GM23248 (cell line): ENCODE measurements at regions not wholly inside any gene's neighbourhood (a gene's known extent, or its start where the extent isn't known, plus 50 kb on each side); places are given as distances from the start of the nearest gene placed in this dataset.

Experiments used
- DNase-seq: peaks from one replicate; pipeline ENCODE4 v3.0.0-alpha.2; 2015
- H2AFZ ChIP-seq: fragments of 200-600 bp; sonication (generic); 2 replicates; pipeline ENCODE4 v1.6.1; 2016; ENCODE audit warnings: antibody characterized with exemption
- H3F3A ChIP-seq: fragments of 200-600 bp; sonication (generic); 2 replicates; pipeline ENCODE4 v1.6.1; 2016; ENCODE audit warnings: mild to moderate bottlenecking, antibody characterized with exemption, mixed run types; ENCODE audit not compliant: insufficient read depth
- H3K27ac ChIP-seq: fragments of 200-600 bp; sonication (generic); 2 replicates; pipeline ENCODE4 v1.5.1; 2016; ENCODE audit warnings: mild to moderate bottlenecking
- H3K27me3 ChIP-seq: fragments of 200-600 bp; sonication (generic); replicated peaks from 2 replicates; pipeline ENCODE4 v1.6.1; 2016; ENCODE audit warnings: mild to moderate bottlenecking; ENCODE audit not compliant: insufficient read depth
- H3K36me3 ChIP-seq: fragments of 200-600 bp; sonication (generic); 2 replicates; pipeline ENCODE4 v1.6.1; 2016; ENCODE audit warnings: low read depth, mild to moderate bottlenecking
- H3K4me1 ChIP-seq: fragments of 200-600 bp; sonication (generic); 2 replicates; pipeline ENCODE4 v1.6.1; 2016; ENCODE audit warnings: mild to moderate bottlenecking; ENCODE audit not compliant: insufficient read depth
- H3K4me2 ChIP-seq: fragments of 200-600 bp; sonication (generic); one replicate; pipeline ENCODE4 v1.6.1; 2016; ENCODE audit warnings: mild to moderate bottlenecking; ENCODE audit not compliant: unreplicated experiment
- H3K4me3 ChIP-seq: fragments of 200-600 bp; sonication (generic); 2 replicates; pipeline ENCODE4 v1.5.1; 2016; ENCODE audit warnings: mild to moderate bottlenecking
- H3K79me2 ChIP-seq: fragments of 200-600 bp; sonication (generic); 2 replicates; pipeline ENCODE4 v1.6.1; 2016; ENCODE audit warnings: mild to moderate bottlenecking; ENCODE audit not compliant: insufficient read depth
- H3K9ac ChIP-seq: fragments of 200-600 bp; sonication (generic); 2 replicates; pipeline ENCODE4 v1.6.1; 2016; ENCODE audit warnings: mild to moderate bottlenecking
- H3K9me2 ChIP-seq: fragments of 200-600 bp; sonication (generic); 2 replicates; pipeline ENCODE4 v1.6.1; 2016; ENCODE audit warnings: mixed run types, mild to moderate bottlenecking, moderate library complexity; ENCODE audit not compliant: insufficient read depth
- H3K9me3 ChIP-seq: fragments of 200-600 bp; sonication (generic); one replicate; pipeline ENCODE4 v1.6.1; 2017; ENCODE audit warnings: low read depth
- H4K20me1 ChIP-seq: fragments of 200-600 bp; sonication (generic); 2 replicates; pipeline ENCODE4 v1.6.0; 2016; ENCODE audit not compliant: insufficient read depth
- EZH2 ChIP-seq: fragments of 200-600 bp; sonication (generic); IDR thresholded peaks from 2 replicates; pipeline ENCODE4 v1.6.1; 2018; ENCODE audit warnings: antibody characterized with exemption, mild to moderate bottlenecking; ENCODE audit not compliant: insufficient read depth, poor library complexity, severe bottlenecking
- EZH2phosphoT487 ChIP-seq: fragments of 200-600 bp; sonication (generic); IDR thresholded peaks from 2 replicates; pipeline ENCODE4 v1.6.1; 2018; ENCODE audit warnings: antibody characterized with exemption, moderate library complexity, mild to moderate bottlenecking, low read depth; ENCODE audit not compliant: insufficient read depth
- WGBS, 2 experiments: methylation state at CpG; one replicate each; pipeline ENCODE4 v1.1.6; 2015 to 2017; ENCODE audit warnings: low lambda C conversion rate in 2 of 2, low coverage in 1 of 2; ENCODE audit errors: missing lambda C conversion rate in 2 of 2; 5-methylcytosine and 5-hydroxymethylcytosine counted together
- in situ Hi-C: fragments of 300-500 bp; cut with MboI; formaldehyde crosslinking; loops from 2 replicates; pipeline ENCODE4 v1.15.0; 2020

- no peak overlapping the region for H3K27ac ChIP-seq
- H4K20me1 ChIP-seq, result no peaks in the 10 kb centered on the region
- no peak overlapping the region for H3K4me3 ChIP-seq
- in situ Hi-C loops, result no loop called here
- TF ChIP-seq EZH2phosphoT487, result no peak
- no peak for TF ChIP-seq EZH2
- H3K4me2 ChIP-seq, result no peak overlapping the region
- H3K9me3 ChIP-seq, result no peaks in the 10 kb centered on the region
- no peaks in the 10 kb centered on the region for H3K4me1 ChIP-seq
- peaks cover 15% of the 10 kb centered on the region; the same call in 1 of the 2 replicates for H3K27me3 ChIP-seq
- no peak overlapping the region for H3K9ac ChIP-seq
- no peaks in the 10 kb centered on the region for H3K36me3 ChIP-seq
- H3K79me2 ChIP-seq, result no peaks in the 10 kb centered on the region
- DNase-seq, result no peak
- 75 to 88% methylated on average over 2 of the region's 2 CpGs for WGBS, 2 experiments
- no peaks in the 10 kb centered on the region for H3K9me2 ChIP-seq
- no peaks in the 10 kb centered on the region for H3F3A ChIP-seq
- H2AFZ ChIP-seq, result no peak overlapping the region
Observed at GRCh38 chr5:109928046-109928445, 238.3 kb downstream of the MAN2A1 start.

- no peaks in the 10 kb centered on the region for H3K9me2 ChIP-seq
- no peaks in the 10 kb centered on the region for H3F3A ChIP-seq
- H3K27ac ChIP-seq, result no peak overlapping the region
- in situ Hi-C loops, result no loop called here
- H3K36me3 ChIP-seq, result no peaks in the 10 kb centered on the region
- no peaks in the 10 kb centered on the region for H3K79me2 ChIP-seq
- no peak for DNase-seq
- H3K9me3 ChIP-seq, result no peaks in the 10 kb centered on the region
- H3K4me1 ChIP-seq, result no peaks in the 10 kb centered on the region
- TF ChIP-seq EZH2phosphoT487 (no peak), EZH2 (no peak)
- H3K4me3 ChIP-seq, result no peak overlapping the region
- H2AFZ ChIP-seq, result no peak overlapping the region
- no peak overlapping the region for H3K9ac ChIP-seq
- no peak overlapping the region for H3K4me2 ChIP-seq
- H4K20me1 ChIP-seq, result no peaks in the 10 kb centered on the region
- peaks cover 15% of the 10 kb centered on the region; the same call in 1 of the 2 replicates for H3K27me3 ChIP-seq
- 71 to 79% methylated on average over 2 of the region's 2 CpGs for WGBS, 2 experiments
Observed at GRCh38 chr5:109928811-109929210, 239.1 kb downstream of the MAN2A1 start.

GRCh38 chr5:109929376-109929775, 239.6 kb downstream of the MAN2A1 start:
- Histone ChIP-seq H3K9ac (no peak overlapping the region), H3K27ac (no peak overlapping the region), H3K4me1 (no peaks in the 10 kb centered on the region), H4K20me1 (no peaks in the 10 kb centered on the region), H3K27me3 (peaks cover 15% of the 10 kb centered on the region; the same call in 1 of the 2 replicates), H3K36me3 (no peaks in the 10 kb centered on the region), H3K79me2 (no peaks in the 10 kb centered on the region), H3K4me3 (no peak overlapping the region), H3F3A (no peaks in the 10 kb centered on the region), H3K9me2 (no peaks in the 10 kb centered on the region), H3K4me2 (no peak overlapping the region), H2AFZ (no peak overlapping the region), H3K9me3 (no peaks in the 10 kb centered on the region)
- 53 to 56% methylated on average over 4 of the region's 4 CpGs for WGBS, 2 experiments
- in situ Hi-C loops, result no loop called here
- TF ChIP-seq EZH2phosphoT487, result no peak
- no peak for TF ChIP-seq EZH2
- no peak for DNase-seq

GRCh38 chr5:109929911-109930310, 240.2 kb downstream of the MAN2A1 start:
- WGBS, 2 experiments, result 48 to 63% methylated on average over 1 of the region's 1 CpG
- Histone ChIP-seq H2AFZ (no peak overlapping the region), H3K36me3 (no peaks in the 10 kb centered on the region), H3K4me2 (no peak overlapping the region), H3F3A (no peaks in the 10 kb centered on the region), H3K9ac (no peak overlapping the region), H3K4me1 (no peaks in the 10 kb centered on the region), H3K9me3 (no peaks in the 10 kb centered on the region), H3K27me3 (peaks cover 11% of the 10 kb centered on the region; the same call in 1 of the 2 replicates), H3K79me2 (no peaks in the 10 kb centered on the region), H4K20me1 (no peaks in the 10 kb centered on the region), H3K27ac (no peak overlapping the region), H3K9me2 (no peaks in the 10 kb centered on the region), H3K4me3 (no peak overlapping the region)
- no peak for DNase-seq
- in situ Hi-C loops, result no loop called here
- TF ChIP-seq EZH2, result no peak
- TF ChIP-seq EZH2phosphoT487, result no peak
